Right lobe of liver (tissue), 6 donors: ENCODE measurements at regions not wholly inside any gene's neighbourhood (a gene's known extent, or its start where the extent isn't known, plus 50 kb on each side); places are given as distances from the start of the nearest gene placed in this dataset.

Experiments
- ATAC-seq, 4 donors: fragments of 200-7000 bp; cut with Tn5 transposase; one replicate each; pipeline ENCODE4 v1.9.1; 2020; ENCODE audit warnings: mild to moderate bottlenecking in 4 of 4, moderate library complexity in 4 of 4
- DNase-seq, 3 donors: peaks; one replicate each; pipeline ENCODE4 v3.0.0-alpha.2; 2020
- H3K27ac ChIP-seq, 3 donors: fragments of 200-600 bp; one replicate each; pipeline ENCODE4 v1.8.0; 2022
- H3K27me3 ChIP-seq, 2 donors: fragments of 200-600 bp; one replicate each; pipeline ENCODE4 v1.8.0; 2022
- H3K36me3 ChIP-seq, 4 donors: fragments of 200-600 bp; sonication (generic) in 1 of 4; one replicate each; pipeline versions ENCODE4 v1.5.1 to v1.8.0; 2017 to 2022; ENCODE audit warnings: control low read depth in 1 of 4
- H3K4me1 ChIP-seq, 4 donors: fragments of 200-600 bp; sonication (generic) in 1 of 4; one replicate each; pipeline versions ENCODE4 v1.5.1 to v1.8.0; 2017 to 2022; ENCODE audit warnings: control low read depth in 1 of 4
- H3K4me3 ChIP-seq, 3 donors: fragments of 200-600 bp; one replicate each; pipeline ENCODE4 v1.8.0; 2022
- H3K9me3 ChIP-seq, 4 donors: fragments of 200-600 bp; sonication (generic) in 1 of 4; one replicate each; pipeline versions ENCODE4 v1.5.1 to v1.8.0; 2017 to 2022; ENCODE audit warnings: control low read depth in 1 of 4
- CTCF ChIP-seq, 4 donors: fragments of 200-600 bp in 3 of 4; fragments of 450-650 bp in 1 of 4; IDR thresholded peaks; one replicate each; pipeline versions ENCODE4 v1.5.1 to v1.8.0; 2016 to 2022; ENCODE audit warnings: antibody characterized with exemption in 4 of 4, mild to moderate bottlenecking in 2 of 4
- POLR2A ChIP-seq: fragments of 450-650 bp; IDR thresholded peaks from one replicate; pipeline ENCODE4 v1.6.1; 2017; ENCODE audit warnings: antibody characterized with exemption, mild to moderate bottlenecking
- WGBS: methylation state at CpG from one replicate; pipeline ENCODE4 v1.1.6; 2018; ENCODE audit warnings: low coverage, low lambda C conversion rate; ENCODE audit not compliant: insufficient coverage; ENCODE audit errors: missing lambda C conversion rate; 5-methylcytosine and 5-hydroxymethylcytosine counted together
- intact Hi-C, 2 donors: fragments of 100-400 bp; cut with DNase I; formaldehyde crosslinking; loops; one replicate each; pipeline versions ENCODE4 v1.11.2 to v1.14.1; 2022
- donor health status: DM: no; HTN: yes; CAD: no.
- donor health status: DM: no; HTN: no; CAD: no.
- donor health status: DM: no; HTN: no; CAD: no.
- donor health status: DM: no; HTN: yes; CAD: no.
- donor health status: DM: no; HTN: yes; CAD: no.

- TF ChIP-seq POLR2A = no peak
- Histone ChIP-seq H3K4me1 (no peaks in the 10 kb centered on the region), H3K9me3 (no peaks in the 10 kb centered on the region), H3K27me3 (no peaks in the 10 kb centered on the region), H3K4me3 (no peak overlapping the region), H3K36me3 (no peaks in the 10 kb centered on the region), H3K27ac (no peak overlapping the region)
- no peak for DNase-seq
- ATAC-seq = no peak
- 57% methylated on average over 3 of the region's 3 CpGs for WGBS
- intact Hi-C loops = no loop called here
Observed at GRCh38 chr11:114811971-114812370, 133.6 kb downstream of the NXPE2 start.

- no peaks in the 10 kb centered on the region for H3K36me3 ChIP-seq
- intact Hi-C loops = no loop called here
- H3K27me3 ChIP-seq = no peaks in the 10 kb centered on the region
Observed at GRCh38 chr11:114812733-114813132, 134.4 kb downstream of the NXPE2 start.

GRCh38 chr11:114813189-114813718, 134.9 kb downstream of the NXPE2 start:
- H3K36me3 ChIP-seq = no peaks in the 10 kb centered on the region
- intact Hi-C loops = no loop called here
- DNase-seq = no peak

More at GRCh38 chr11:114812733-114813132, 134.4 kb downstream of the NXPE2 start:
- Histone ChIP-seq H3K27ac (no peak overlapping the region), H3K4me3 (no peak overlapping the region), H3K4me1 (no peaks in the 10 kb centered on the region), H3K9me3 (no peaks in the 10 kb centered on the region)
- WGBS = 20% methylated on average over 2 of the region's 3 CpGs
- ATAC-seq = no peak
- no peak for TF ChIP-seq POLR2A
- no peak for TF ChIP-seq CTCF (IDR thresholded peaks at IDR 0.05)
- DNase-seq = no peak

GRCh38 chr11:114815176-114815575, 136.8 kb downstream of the NXPE2 start:
- DNase-seq (no peak), ATAC-seq (no peak)
- Histone ChIP-seq H3K4me1 (no peaks in the 10 kb centered on the region), H3K27me3 (no peaks in the 10 kb centered on the region), H3K27ac (no peak overlapping the region), H3K36me3 (no peaks in the 10 kb centered on the region), H3K4me3 (no peak overlapping the region), H3K9me3 (no peaks in the 10 kb centered on the region)
- intact Hi-C loops = no loop called here
- TF ChIP-seq CTCF (IDR thresholded peaks at IDR 0.05) = no peak
- TF ChIP-seq POLR2A = no peak

More at GRCh38 chr11:114813189-114813718, 134.9 kb downstream of the NXPE2 start:
- H3K4me1 ChIP-seq = no peaks in the 10 kb centered on the region
- no peaks in the 10 kb centered on the region for H3K9me3 ChIP-seq
- WGBS = 38% methylated on average over 4 of the region's 4 CpGs
- H3K27ac ChIP-seq = no peak overlapping the region
- no peak for TF ChIP-seq POLR2A
- no peak for TF ChIP-seq CTCF (IDR thresholded peaks at IDR 0.05)
- no peak for ATAC-seq
- H3K4me3 ChIP-seq = no peak overlapping the region
- H3K27me3 ChIP-seq = no peaks in the 10 kb centered on the region

GRCh38 chr11:114815761-114816160, 137.4 kb downstream of the NXPE2 start:
- no peak for TF ChIP-seq CTCF (IDR thresholded peaks at IDR 0.05)
- no peak for TF ChIP-seq POLR2A
- WGBS = 57% methylated on average over 1 of the region's 1 CpG
- no peaks in the 10 kb centered on the region for H3K36me3 ChIP-seq
- intact Hi-C loops = no loop called here
- no peaks in the 10 kb centered on the region for H3K9me3 ChIP-seq
- DNase-seq (no peak), ATAC-seq (no peak)
- no peak overlapping the region for H3K27ac ChIP-seq
- H3K27me3 ChIP-seq = no peaks in the 10 kb centered on the region
- H3K4me3 ChIP-seq = no peak overlapping the region
- H3K4me1 ChIP-seq = no peaks in the 10 kb centered on the region
